Smooth muscle cell of the brain vasculature (primary cell): ENCODE measurements at regions not wholly inside any gene's neighbourhood (a gene's known extent, or its start where the extent isn't known, plus 50 kb on each side); places are given as distances from the start of the nearest gene placed in this dataset.

ENCODE experiments used
- DNase-seq: peaks from one replicate; pipeline ENCODE4 v3.0.0-alpha.2; 2012; ENCODE audit warnings: low read depth, low spot score

GRCh38 chr14:89015016-89015415 is 190.6 kb downstream of the TTC8 start:
- no peak for DNase-seq

- no peak for DNase-seq
Observed at GRCh38 chr14:89017417-89017816, 193.0 kb downstream of the TTC8 start.

GRCh38 chr14:89022274-89022673 is 197.8 kb downstream of the TTC8 start:
- DNase-seq, result no peak

- no peak for DNase-seq
Observed at GRCh38 chr14:89024691-89025090, 200.2 kb downstream of the TTC8 start.

- no peak for DNase-seq
Observed at GRCh38 chr14:89025561-89026236, 201.2 kb downstream of the TTC8 start.

GRCh38 chr14:89027097-89027740 is 202.8 kb downstream of the TTC8 start:
- no peak for DNase-seq

GRCh38 chr14:89028462-89029134 is 204.1 kb downstream of the TTC8 start:
- no peak for DNase-seq

GRCh38 chr14:89029961-89030694 is 205.7 kb downstream of the TTC8 start:
- DNase-seq, result no peak

GRCh38 chr14:89030921-89031320 is 206.5 kb downstream of the TTC8 start:
- no peak for DNase-seq

GRCh38 chr14:89032086-89032649 is 207.7 kb downstream of the TTC8 start:
- DNase-seq, result no peak

GRCh38 chr14:89033756-89034155 is 209.3 kb downstream of the TTC8 start:
- no peak for DNase-seq

GRCh38 chr14:89036371-89036770 is 211.9 kb downstream of the TTC8 start:
- DNase-seq, result no peak

GRCh38 chr14:89037065-89037464 is 212.6 kb downstream of the TTC8 start:
- DNase-seq, result no peak

- DNase-seq, result no peak
Observed at GRCh38 chr14:89040080-89040459, 215.6 kb downstream of the TTC8 start.

GRCh38 chr14:89040460-89041256 is 216.2 kb downstream of the TTC8 start:
- peak; percentile 72 for DNase-seq

GRCh38 chr14:89041257-89041582 is 216.8 kb downstream of the TTC8 start:
- DNase-seq, result no peak

- no peak for DNase-seq
Observed at GRCh38 chr14:89042021-89042420, 217.6 kb downstream of the TTC8 start.

GRCh38 chr14:89053303-89053702 is 228.9 kb downstream of the TTC8 start:
- no peak for DNase-seq

- DNase-seq, result no peak
Observed at GRCh38 chr14:89056394-89056793, 231.9 kb downstream of the TTC8 start.

- DNase-seq, result no peak
Observed at GRCh38 chr14:89058697-89059096, 234.2 kb downstream of the TTC8 start.

- no peak for DNase-seq
Observed at GRCh38 chr14:89060191-89060590, 235.7 kb downstream of the TTC8 start.
